ENCODE measurements at regions not wholly inside any gene's neighbourhood (a gene's known extent, or its start where the extent isn't known, plus 50 kb on each side); places are given as distances from the start of the nearest gene placed in this dataset.

DNA sequence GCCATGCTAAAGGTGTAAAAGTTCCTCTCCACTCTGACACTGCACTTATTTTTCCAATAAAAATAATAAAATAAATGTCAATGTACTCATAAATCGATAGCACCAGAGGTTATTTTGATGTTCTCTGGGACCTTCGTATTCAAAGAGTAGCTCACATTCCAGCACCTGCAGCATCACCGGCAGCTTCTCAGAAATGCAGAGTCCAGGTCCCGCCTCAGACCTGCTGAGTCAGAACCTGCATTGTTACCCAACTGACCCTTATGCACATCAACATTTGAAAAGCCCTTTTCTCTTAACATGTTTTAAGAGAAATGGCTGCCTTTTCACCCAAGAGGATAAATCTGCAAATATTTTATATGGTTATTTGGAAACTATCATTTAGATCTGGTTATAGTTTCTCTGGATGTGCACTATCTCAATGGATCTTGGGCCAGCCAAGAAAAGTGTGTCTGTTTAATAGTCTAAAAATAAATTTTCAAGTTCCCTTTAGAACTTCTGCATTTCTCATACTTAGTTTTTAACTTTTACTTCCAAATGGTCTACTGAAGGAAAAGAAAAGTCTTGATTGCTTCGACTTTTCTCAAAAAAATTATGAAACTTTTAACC is 216.2 kb upstream of the PRDM1 start:
- TF ChIP-seq ZNF274 (IDR thresholded peaks at IDR 0.05; ENCODE audit: low read depth, low read length) (no peak), SUZ12 (IDR thresholded peaks at IDR 0.05; ENCODE audit: extremely low read depth, insufficient read depth, insufficient read length) (no peak)
